Upper lobe of left lung (tissue), 6 donors: ENCODE measurements at regions not wholly inside any gene's neighbourhood (a gene's known extent, or its start where the extent isn't known, plus 50 kb on each side); places are given as distances from the start of the nearest gene placed in this dataset.

ENCODE experiments used
- ATAC-seq, 2 donors: fragments of 200-7000 bp; cut with Tn5 transposase; one replicate each; pipeline ENCODE4 v1.9.1; 2022; ENCODE audit warnings: mild to moderate bottlenecking in 2 of 2, moderate library complexity in 2 of 2; ENCODE audit not compliant: low FRiP score in 2 of 2
- DNase-seq, 2 donors: peaks; one replicate each; pipeline ENCODE4 v3.0.0-alpha.2; 2019 to 2020
- H3K27ac ChIP-seq, 4 donors: fragments of 200-600 bp; sonication (generic); one replicate each; pipeline ENCODE4 v1.5.1; 2016 to 2019
- H3K27me3 ChIP-seq, 4 donors: fragments of 200-600 bp; sonication (generic); one replicate each; pipeline ENCODE4 v1.5.1; 2017 to 2019
- H3K36me3 ChIP-seq, 4 donors: fragments of 200-600 bp; sonication (generic); one replicate each; pipeline ENCODE4 v1.5.1; 2016 to 2019
- H3K4me1 ChIP-seq, 4 donors: fragments of 200-600 bp; sonication (generic); one replicate each; pipeline ENCODE4 v1.5.1; 2018 to 2019
- H3K4me3 ChIP-seq, 4 donors: fragments of 200-600 bp; sonication (generic); one replicate each; pipeline ENCODE4 v1.5.1; 2017 to 2019; ENCODE audit warnings: mild to moderate bottlenecking in 2 of 4, moderate library complexity in 1 of 4
- H3K9me3 ChIP-seq, 4 donors: fragments of 200-600 bp; sonication (generic); one replicate each; pipeline ENCODE4 v1.5.1; 2018 to 2019
- CTCF ChIP-seq, 6 experiments: fragments of 450-650 bp in 4 of 6; fragments of 200-600 bp in 2 of 6; sonication (generic) in 2 of 6; IDR thresholded peaks; one replicate each; pipeline ENCODE4 v1.5.1; 2016 to 2019; ENCODE audit warnings: antibody characterized with exemption in 6 of 6
- EP300 ChIP-seq, 4 donors: sonication (generic); formaldehyde crosslinking; IDR thresholded peaks; one replicate each; pipeline ENCODE4 v1.5.1; 2017; ENCODE audit warnings: antibody characterized with exemption in 4 of 4, control low read depth in 2 of 4
- POLR2A ChIP-seq, 4 donors: fragments of 450-650 bp; IDR thresholded peaks; one replicate each; pipeline ENCODE4 v1.5.1; 2016 to 2017; ENCODE audit warnings: antibody characterized with exemption in 4 of 4, mild to moderate bottlenecking in 2 of 4
- POLR2AphosphoS5 ChIP-seq, 2 donors: sonication (generic); formaldehyde crosslinking; IDR thresholded peaks; one replicate each; pipeline ENCODE4 v1.5.1; 2017; ENCODE audit warnings: antibody characterized with exemption in 2 of 2
- WGBS, 2 donors: methylation state at CpG; one replicate each; pipeline ENCODE4 v1.1.5; 2017 to 2018; 5-methylcytosine and 5-hydroxymethylcytosine counted together
- donor health status: DM: no; HTN: no; CAD: no; lungs with moderate emphysema.
- donor health status: DM: no; HTN: yes; CAD: no; lungs with severe emphysema.

GRCh38 chr10:3477683-3478082 lies 305.1 kb upstream of the PITRM1 start:
- H3K27me3 ChIP-seq: no peaks in the 10 kb centered on the region
- DNase-seq (no peak), ATAC-seq (peak in 1 of 2 donors; percentile 10)
- TF ChIP-seq EP300 (IDR thresholded peaks at IDR 0.05) (peak in 1 of 4 donors; percentile 60), POLR2A (IDR thresholded peaks at IDR 0.05) (no peak), POLR2AphosphoS5 (IDR thresholded peaks at IDR 0.05) (peak; percentile 17 to 73), CTCF (IDR thresholded peaks at IDR 0.05) (no peak)
- H3K4me3 ChIP-seq: no peak overlapping the region
- H3K27ac ChIP-seq: no peak overlapping the region
- peaks cover 11 to 20% (median 17%) of the 10 kb centered on the region in 4 donors for H3K4me1 ChIP-seq
- no peaks in the 10 kb centered on the region for H3K9me3 ChIP-seq
- H3K36me3 ChIP-seq: no peaks in the 10 kb centered on the region
- WGBS, 2 donors: 31 to 46% methylated on average over 3 of the region's 3 CpGs

GRCh38 chr10:3476640-3477448 lies 304.3 kb upstream of the PITRM1 start:
- Histone ChIP-seq H3K27ac (no peak overlapping the region), H3K4me1 (peaks cover 16 to 24% (median 21%) of the 10 kb centered on the region in 4 donors), H3K4me3 (no peak overlapping the region), H3K36me3 (no peaks in the 10 kb centered on the region), H3K9me3 (no peaks in the 10 kb centered on the region), H3K27me3 (no peaks in the 10 kb centered on the region)
- 79 to 80% methylated on average over 12 of the region's 12 CpGs for WGBS, 2 donors
- no peak for ATAC-seq
- TF ChIP-seq EP300 (IDR thresholded peaks at IDR 0.05) (no peak), CTCF (IDR thresholded peaks at IDR 0.05) (no peak), POLR2A (IDR thresholded peaks at IDR 0.05) (no peak), POLR2AphosphoS5 (IDR thresholded peaks at IDR 0.05) (no peak)
- no peak for DNase-seq

- Histone ChIP-seq H3K4me3 (no peak overlapping the region), H3K36me3 (no peaks in the 10 kb centered on the region), H3K27me3 (no peaks in the 10 kb centered on the region), H3K9me3 (no peaks in the 10 kb centered on the region), H3K27ac (no peak overlapping the region), H3K4me1 (peaks cover 19 to 31% (median 28%) of the 10 kb centered on the region in 4 donors)
- ATAC-seq: no peak
- TF ChIP-seq EP300 (IDR thresholded peaks at IDR 0.05) (no peak), POLR2AphosphoS5 (IDR thresholded peaks at IDR 0.05) (no peak), POLR2A (IDR thresholded peaks at IDR 0.05) (no peak), CTCF (IDR thresholded peaks at IDR 0.05) (no peak)
- 81 to 85% methylated on average over 10 of the region's 10 CpGs for WGBS, 2 donors
- DNase-seq: no peak
These were observed 303.6 kb upstream of the PITRM1 start for GRCh38 chr10:3476186-3476585.

- 88 to 90% methylated on average over 6 of the region's 6 CpGs for WGBS, 2 donors
- no peak for ATAC-seq
- Histone ChIP-seq H3K27ac (no peak overlapping the region), H3K4me1 (peaks cover 19 to 31% (median 29%) of the 10 kb centered on the region in 4 donors), H3K4me3 (no peak overlapping the region), H3K36me3 (no peaks in the 10 kb centered on the region), H3K27me3 (no peaks in the 10 kb centered on the region), H3K9me3 (no peaks in the 10 kb centered on the region)
- no peak for DNase-seq
- TF ChIP-seq POLR2AphosphoS5 (IDR thresholded peaks at IDR 0.05): no peak
- no peak for TF ChIP-seq POLR2A (IDR thresholded peaks at IDR 0.05)
- no peak for TF ChIP-seq CTCF (IDR thresholded peaks at IDR 0.05)
- no peak for TF ChIP-seq EP300 (IDR thresholded peaks at IDR 0.05)
These were observed 302.8 kb upstream of the PITRM1 start for GRCh38 chr10:3475367-3475766.

GRCh38 chr10:3474266-3474665 lies 301.7 kb upstream of the PITRM1 start:
- Histone ChIP-seq H3K4me1 (peaks cover 24 to 37% (median 35%) of the 10 kb centered on the region in 4 donors), H3K27ac (peak overlapping the region in 1 of 4 donors; percentile 76), H3K9me3 (no peaks in the 10 kb centered on the region), H3K27me3 (no peaks in the 10 kb centered on the region), H3K36me3 (no peaks in the 10 kb centered on the region), H3K4me3 (no peak overlapping the region)
- no peak for ATAC-seq
- WGBS, 2 donors: 95 to 97% methylated on average over 8 of the region's 8 CpGs
- TF ChIP-seq POLR2A (IDR thresholded peaks at IDR 0.05) (no peak), POLR2AphosphoS5 (IDR thresholded peaks at IDR 0.05) (no peak), EP300 (IDR thresholded peaks at IDR 0.05) (no peak), CTCF (IDR thresholded peaks at IDR 0.05) (no peak)
- DNase-seq: no peak
